A204.1 (cell line): ENCODE measurements at regions not wholly inside any gene's neighbourhood (a gene's known extent, or its start where the extent isn't known, plus 50 kb on each side); places are given as distances from the start of the nearest gene placed in this dataset.

Experiments used
- FAIRE-seq: peaks from 2 replicates; lab custom pipeline; 2012; peaks lifted over from hg19 to GRCh38; lab: Jason Lieb, UNC

- FAIRE-seq: no peak
These were observed 523.8 kb upstream of the CELF2 start for GRCh38 chr10:10493833-10494232.

- no peak for FAIRE-seq
These were observed 520.4 kb upstream of the CELF2 start for GRCh38 chr10:10497245-10497644.

- FAIRE-seq: no peak
These were observed 518.9 kb upstream of the CELF2 start for GRCh38 chr10:10498781-10499180.

GRCh38 chr10:10499839-10500238 lies 517.8 kb upstream of the CELF2 start:
- no peak for FAIRE-seq

GRCh38 chr10:10500937-10501336 lies 516.7 kb upstream of the CELF2 start:
- no peak for FAIRE-seq

- FAIRE-seq: no peak
These were observed 513.9 kb upstream of the CELF2 start for GRCh38 chr10:10503772-10504171.

- FAIRE-seq: no peak
These were observed 509.5 kb upstream of the CELF2 start for GRCh38 chr10:10508211-10508610.

GRCh38 chr10:10510179-10510578 lies 507.5 kb upstream of the CELF2 start:
- no peak for FAIRE-seq

- FAIRE-seq: no peak
These were observed 504.6 kb upstream of the CELF2 start for GRCh38 chr10:10513067-10513466.

GRCh38 chr10:10513898-10514297 lies 503.8 kb upstream of the CELF2 start:
- FAIRE-seq: no peak

- no peak for FAIRE-seq
These were observed 502.9 kb upstream of the CELF2 start for GRCh38 chr10:10514797-10515196.

GRCh38 chr10:10515479-10516204 lies 502.0 kb upstream of the CELF2 start:
- no peak for FAIRE-seq

- FAIRE-seq: no peak
These were observed 501.1 kb upstream of the CELF2 start for GRCh38 chr10:10516346-10517130.

GRCh38 chr10:10517866-10518265 lies 499.8 kb upstream of the CELF2 start:
- no peak for FAIRE-seq

GRCh38 chr10:10519674-10520073 lies 498.0 kb upstream of the CELF2 start:
- FAIRE-seq: no peak

- no peak for FAIRE-seq
These were observed 496.9 kb upstream of the CELF2 start for GRCh38 chr10:10520491-10521385.

GRCh38 chr10:10526846-10527245 lies 490.8 kb upstream of the CELF2 start:
- FAIRE-seq: no peak

GRCh38 chr10:10527861-10528562 lies 489.7 kb upstream of the CELF2 start:
- FAIRE-seq: no peak

GRCh38 chr10:10528563-10528910 lies 489.1 kb upstream of the CELF2 start:
- no peak for FAIRE-seq

GRCh38 chr10:10530313-10530712 lies 487.4 kb upstream of the CELF2 start:
- no peak for FAIRE-seq

GRCh38 chr10:10532236-10532635 lies 485.4 kb upstream of the CELF2 start:
- FAIRE-seq: no peak

GRCh38 chr10:10532826-10533225 lies 484.8 kb upstream of the CELF2 start:
- no peak for FAIRE-seq
